ENCODE measurements at regions not wholly inside any gene's neighbourhood (a gene's known extent, or its start where the extent isn't known, plus 50 kb on each side); places are given as distances from the start of the nearest gene placed in this dataset.

- TF ChIP-seq EZH2phosphoT487 (conservative IDR thresholded peaks at IDR 0.05; ENCODE audit: low read length) (no peak), CTCF (IDR thresholded peaks at IDR 0.05; ENCODE audit: insufficient read depth, low read length, poor library complexity, severe bottlenecking) (no peak)
- Histone ChIP-seq H3K9ac (ENCODE audit: low read length) (no peak overlapping the region), H3F3A (ENCODE audit: insufficient read depth) (no peaks in the 10 kb centered on the region), H3K27ac (ENCODE audit: low read depth, low read length) (no peak overlapping the region), H3K36me3 (ENCODE audit: low read length) (no peaks in the 10 kb centered on the region), H3K9me2 (replicated peaks; ENCODE audit: insufficient read depth, low read length) (no peaks in the 10 kb centered on the region), H4K20me1 (ENCODE audit: low read depth, low read length) (no peaks in the 10 kb centered on the region), H3K4me2 (ENCODE audit: low read depth, low read length, poor library complexity, severe bottlenecking) (no peak overlapping the region), H3K9me3 (ENCODE audit: insufficient read depth, low read length) (no peaks in the 10 kb centered on the region), H2AFZ (ENCODE audit: low read depth, low read length, severe bottlenecking) (no peak overlapping the region), H3K4me3 (ENCODE audit: insufficient read depth, low read length, poor library complexity, severe bottlenecking) (no peak overlapping the region), H3K27me3 (ENCODE audit: low read length) (no peaks in the 10 kb centered on the region), H3K79me2 (ENCODE audit: insufficient read depth, low read length) (no peaks in the 10 kb centered on the region)
Measured at GRCh38 chr2:71884303-71885042, 263.2 kb downstream of the CYP26B1 start.

GRCh38 chr2:71882949-71883472, 264.7 kb downstream of the CYP26B1 start:
- Histone ChIP-seq H2AFZ (ENCODE audit: low read depth, low read length, severe bottlenecking) (no peak overlapping the region), H3F3A (ENCODE audit: insufficient read depth) (no peaks in the 10 kb centered on the region), H3K4me2 (ENCODE audit: low read depth, low read length, poor library complexity, severe bottlenecking) (no peak overlapping the region), H3K4me3 (ENCODE audit: insufficient read depth, low read length, poor library complexity, severe bottlenecking) (no peak overlapping the region), H3K27me3 (ENCODE audit: low read length) (no peaks in the 10 kb centered on the region), H3K9me3 (ENCODE audit: insufficient read depth, low read length) (no peaks in the 10 kb centered on the region), H3K36me3 (ENCODE audit: low read length) (no peaks in the 10 kb centered on the region), H4K20me1 (ENCODE audit: low read depth, low read length) (no peaks in the 10 kb centered on the region), H3K79me2 (ENCODE audit: insufficient read depth, low read length) (no peaks in the 10 kb centered on the region), H3K9ac (ENCODE audit: low read length) (no peak overlapping the region), H3K9me2 (replicated peaks; ENCODE audit: insufficient read depth, low read length) (no peaks in the 10 kb centered on the region), H3K27ac (ENCODE audit: low read depth, low read length) (no peak overlapping the region)
- TF ChIP-seq EZH2phosphoT487 (conservative IDR thresholded peaks at IDR 0.05; ENCODE audit: low read length) (no peak), CTCF (IDR thresholded peaks at IDR 0.05; ENCODE audit: insufficient read depth, low read length, poor library complexity, severe bottlenecking) (no peak)

GRCh38 chr2:71882236-71882946, 265.3 kb downstream of the CYP26B1 start:
- no peak overlapping the region for H3K9ac ChIP-seq (ENCODE audit: low read length)
- no peaks in the 10 kb centered on the region for H3K36me3 ChIP-seq (ENCODE audit: low read length)
- no peak overlapping the region for H3K4me3 ChIP-seq (ENCODE audit: insufficient read depth, low read length, poor library complexity, severe bottlenecking)
- H3K27ac ChIP-seq (ENCODE audit: low read depth, low read length) = no peak overlapping the region
- no peaks in the 10 kb centered on the region for H3K9me3 ChIP-seq (ENCODE audit: insufficient read depth, low read length)
- no peaks in the 10 kb centered on the region for H3K27me3 ChIP-seq (ENCODE audit: low read length)
- TF ChIP-seq CTCF (IDR thresholded peaks at IDR 0.05; ENCODE audit: insufficient read depth, low read length, poor library complexity, severe bottlenecking) = no peak
- TF ChIP-seq EZH2phosphoT487 (conservative IDR thresholded peaks at IDR 0.05; ENCODE audit: low read length) = no peak
- H3K4me2 ChIP-seq (ENCODE audit: low read depth, low read length, poor library complexity, severe bottlenecking) = no peak overlapping the region
- no peaks in the 10 kb centered on the region for H4K20me1 ChIP-seq (ENCODE audit: low read depth, low read length)
- H3K9me2 ChIP-seq (replicated peaks; ENCODE audit: insufficient read depth, low read length) = no peaks in the 10 kb centered on the region
- H2AFZ ChIP-seq (ENCODE audit: low read depth, low read length, severe bottlenecking) = no peak overlapping the region
- H3F3A ChIP-seq (ENCODE audit: insufficient read depth) = no peaks in the 10 kb centered on the region
- no peaks in the 10 kb centered on the region for H3K79me2 ChIP-seq (ENCODE audit: insufficient read depth, low read length)
